GM23338 (cell line): ENCODE measurements at regions not wholly inside any gene's neighbourhood (a gene's known extent, or its start where the extent isn't known, plus 50 kb on each side); places are given as distances from the start of the nearest gene placed in this dataset.

Experiments
- ATAC-seq: fragments of 200-7000 bp; cut with Tn5 transposase; 3 replicates; pipeline ENCODE4 v1.9.1; 2020
- DNase-seq: peaks from one replicate; pipeline ENCODE4 v3.0.0-alpha.2; 2015; ENCODE audit warnings: low spot score
- H2AFZ ChIP-seq: fragments of 200-600 bp; sonication (generic); 2 replicates; pipeline ENCODE4 v1.8.0; 2016; ENCODE audit warnings: antibody characterized with exemption, mild to moderate bottlenecking, moderate library complexity
- H3F3A ChIP-seq: fragments of 200-600 bp; sonication (generic); replicated peaks from 2 replicates; pipeline ENCODE4 v1.8.0; 2017; ENCODE audit warnings: antibody characterized with exemption, mixed run types, low read depth
- H3K27ac ChIP-seq: fragments of 200-600 bp; sonication (generic); 2 replicates; pipeline ENCODE4 v1.6.1; 2016; ENCODE audit warnings: low read depth
- H3K27me3 ChIP-seq: fragments of 200-600 bp; sonication (generic); 2 replicates; pipeline ENCODE4 v1.8.0; 2016; ENCODE audit warnings: mild to moderate bottlenecking, mixed run types, moderate library complexity; ENCODE audit not compliant: insufficient read depth
- H3K36me3 ChIP-seq: fragments of 200-600 bp; sonication (generic); 2 replicates; pipeline ENCODE4 v1.8.0; 2016; ENCODE audit warnings: mild to moderate bottlenecking; ENCODE audit not compliant: insufficient read depth
- H3K4me1 ChIP-seq: fragments of 200-600 bp; sonication (generic); 2 replicates; pipeline ENCODE4 v1.8.0; 2016; ENCODE audit warnings: mild to moderate bottlenecking, moderate library complexity; ENCODE audit not compliant: insufficient read depth
- H3K4me2 ChIP-seq: fragments of 200-600 bp; sonication (generic); 2 replicates; pipeline ENCODE4 v1.7.1; 2017; ENCODE audit warnings: mixed run types
- H3K4me3 ChIP-seq: fragments of 200-600 bp; sonication (generic); 2 replicates; pipeline ENCODE4 v1.6.1; 2016; ENCODE audit warnings: mixed run types
- H3K79me2 ChIP-seq: fragments of 200-600 bp; sonication (generic); replicated peaks from 2 replicates; pipeline ENCODE4 v1.8.0; 2017; ENCODE audit warnings: mild to moderate bottlenecking; ENCODE audit not compliant: insufficient read depth
- H3K9me2 ChIP-seq: fragments of 200-600 bp; sonication (generic); 2 replicates; pipeline ENCODE4 v1.8.0; 2017; ENCODE audit not compliant: insufficient read depth
- H4K20me1 ChIP-seq: fragments of 200-600 bp; sonication (generic); replicated peaks from 2 replicates; pipeline ENCODE4 v1.8.0; 2017; ENCODE audit warnings: mild to moderate bottlenecking; ENCODE audit not compliant: insufficient read depth
- H3K27ac Mint-ChIP-seq: 2 replicates; pipeline ENCODE4 v1.8.0; 2020; ENCODE audit warnings: inconsistent platforms, mild to moderate bottlenecking, moderate library complexity, mixed read lengths
- H3K27me3 Mint-ChIP-seq: 3 replicates; pipeline ENCODE4 v1.8.0; 2022; ENCODE audit warnings: low read depth, mild to moderate bottlenecking, moderate library complexity, mixed read lengths, inconsistent platforms; ENCODE audit not compliant: insufficient read depth, poor library complexity
- H3K36me3 Mint-ChIP-seq: 3 replicates; pipeline ENCODE4 v1.8.0; 2021; ENCODE audit warnings: low read depth, mild to moderate bottlenecking, inconsistent platforms, moderate library complexity, mixed read lengths
- H3K4me1 Mint-ChIP-seq: 3 replicates; pipeline ENCODE4 v1.8.0; 2020; ENCODE audit warnings: mild to moderate bottlenecking, inconsistent platforms, mixed read lengths
- H3K4me3 Mint-ChIP-seq: 3 replicates; pipeline ENCODE4 v1.8.0; 2021; ENCODE audit warnings: moderate library complexity, mild to moderate bottlenecking, inconsistent platforms, mixed read lengths
- H3K9me3 Mint-ChIP-seq: 3 replicates; pipeline ENCODE4 v1.8.0; 2020; ENCODE audit warnings: moderate library complexity, mild to moderate bottlenecking, inconsistent platforms, mixed read lengths
- CREB1 ChIP-seq: fragments of 250-450 bp; sonication (Bioruptor Pico); IDR thresholded peaks from 2 replicates; pipeline ENCODE4 v1.5.0; 2020; ENCODE audit warnings: low read depth, mild to moderate bottlenecking, moderate library complexity
- EZH2 ChIP-seq: fragments of 200-600 bp; sonication (generic); IDR thresholded peaks from one replicate; pipeline ENCODE4 v1.8.0; 2017; ENCODE audit warnings: antibody characterized with exemption, mild to moderate bottlenecking, low read depth; ENCODE audit not compliant: unreplicated experiment
- EZH2phosphoT487 ChIP-seq: fragments of 200-600 bp; sonication (generic); IDR thresholded peaks from one replicate; pipeline ENCODE4 v1.8.1; 2018; ENCODE audit warnings: antibody characterized with exemption; ENCODE audit not compliant: unreplicated experiment
- JUNB ChIP-seq: IDR thresholded peaks from one replicate; pipeline ENCODE4 v1.6.1; 2016; ENCODE audit warnings: antibody characterized with exemption; ENCODE audit not compliant: unreplicated experiment
- NANOG ChIP-seq: IDR thresholded peaks from 2 replicates; pipeline ENCODE4 v1.6.1; 2016; ENCODE audit warnings: antibody characterized with exemption, borderline replicate concordance
- POLR2AphosphoS5 ChIP-seq: IDR thresholded peaks from 2 replicates; pipeline ENCODE4 v1.6.1; 2016; ENCODE audit warnings: antibody characterized with exemption, low read depth
- STAT1 ChIP-seq: IDR thresholded peaks from one replicate; pipeline ENCODE4 v1.6.1; 2016; ENCODE audit warnings: antibody characterized with exemption; ENCODE audit not compliant: unreplicated experiment
- ZNF114 ChIP-seq: fragments of 250-450 bp; sonication (Bioruptor Pico); IDR thresholded peaks from 2 replicates; pipeline ENCODE4 v1.5.0; 2020; ENCODE audit warnings: mild to moderate bottlenecking, moderate library complexity
- ZNF331 ChIP-seq: fragments of 250-450 bp; sonication (Bioruptor Pico); IDR thresholded peaks from 2 replicates; pipeline ENCODE4 v1.5.0; 2020; ENCODE audit warnings: low read depth, mild to moderate bottlenecking, moderate library complexity
- TF ChIP-seq, protein P1 (sequence below), 2 experiments: fragments of 200-600 bp in 1 of 2; sonication (generic) in 1 of 2; conservative IDR thresholded peaks; 2 replicates each; pipeline versions ENCODE4 v1.5.1 to v1.6.1; 2016 to 2017; ENCODE audit warnings: antibody characterized with exemption in 2 of 2, low read depth in 2 of 2, mild to moderate bottlenecking in 2 of 2, moderate library complexity in 1 of 2
- TF ChIP-seq, protein P2 (sequence below): fragments of 250-450 bp; sonication (Bioruptor Pico); IDR thresholded peaks from 2 replicates; pipeline ENCODE4 v1.5.0; 2020; ENCODE audit warnings: mild to moderate bottlenecking, moderate library complexity
- TF ChIP-seq, protein P3 (sequence below): IDR thresholded peaks from one replicate; pipeline ENCODE4 v1.6.1; 2018; ENCODE audit warnings: antibody characterized with exemption; ENCODE audit not compliant: unreplicated experiment
- TF ChIP-seq, protein P4 (sequence below): IDR thresholded peaks from 2 replicates; pipeline ENCODE4 v1.6.1; 2016; ENCODE audit warnings: antibody characterized with exemption

DNA sequence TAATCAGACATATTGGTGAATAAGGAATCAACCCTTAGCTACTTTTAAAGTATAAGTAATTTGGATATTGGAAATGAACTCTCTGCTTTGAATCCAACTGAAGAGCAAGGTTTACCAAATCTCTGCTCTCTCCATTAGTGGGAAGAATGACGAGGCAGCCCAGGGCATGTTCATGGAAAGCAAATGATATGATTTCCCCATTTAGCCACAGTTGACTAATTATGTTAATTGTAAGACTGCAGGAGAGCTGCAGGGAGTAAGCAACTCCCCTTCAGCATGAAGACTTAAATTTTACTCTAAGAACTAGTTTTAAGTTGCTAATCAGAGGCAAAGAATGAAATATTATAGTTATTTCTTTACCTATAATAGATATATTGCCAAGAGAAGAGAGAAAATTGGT, 194.3 kb upstream of the CD180 start:
- Histone ChIP-seq H3K27me3 (peaks cover 5% of the 10 kb centered on the region; the same call in 1 of the 2 replicates), H2AFZ (no peak overlapping the region), H3K4me1 (peaks cover 15% of the 10 kb centered on the region; the same call in 1 of the 2 replicates), H4K20me1 (no peaks in the 10 kb centered on the region), H3K36me3 (no peaks in the 10 kb centered on the region), H3K4me2 (no peak overlapping the region), H3K4me3 (no peak overlapping the region), H3K9me2 (no peaks in the 10 kb centered on the region), H3K27ac (no peak overlapping the region), H3K79me2 (no peaks in the 10 kb centered on the region), H3F3A (no peaks in the 10 kb centered on the region)
- no peaks in the 10 kb centered on the region for H3K9me3 Mint-ChIP-seq
- H3K36me3 Mint-ChIP-seq = no peaks in the 10 kb centered on the region
- H3K4me1 Mint-ChIP-seq = peaks cover 23% of the 10 kb centered on the region; the same call in 2 of the 3 replicates
- no peak for TF ChIP-seq ZNF331 (CRISPR knock-in tag)
- TF ChIP-seq CREB1 = no peak
- TF ChIP-seq, protein P1, sequence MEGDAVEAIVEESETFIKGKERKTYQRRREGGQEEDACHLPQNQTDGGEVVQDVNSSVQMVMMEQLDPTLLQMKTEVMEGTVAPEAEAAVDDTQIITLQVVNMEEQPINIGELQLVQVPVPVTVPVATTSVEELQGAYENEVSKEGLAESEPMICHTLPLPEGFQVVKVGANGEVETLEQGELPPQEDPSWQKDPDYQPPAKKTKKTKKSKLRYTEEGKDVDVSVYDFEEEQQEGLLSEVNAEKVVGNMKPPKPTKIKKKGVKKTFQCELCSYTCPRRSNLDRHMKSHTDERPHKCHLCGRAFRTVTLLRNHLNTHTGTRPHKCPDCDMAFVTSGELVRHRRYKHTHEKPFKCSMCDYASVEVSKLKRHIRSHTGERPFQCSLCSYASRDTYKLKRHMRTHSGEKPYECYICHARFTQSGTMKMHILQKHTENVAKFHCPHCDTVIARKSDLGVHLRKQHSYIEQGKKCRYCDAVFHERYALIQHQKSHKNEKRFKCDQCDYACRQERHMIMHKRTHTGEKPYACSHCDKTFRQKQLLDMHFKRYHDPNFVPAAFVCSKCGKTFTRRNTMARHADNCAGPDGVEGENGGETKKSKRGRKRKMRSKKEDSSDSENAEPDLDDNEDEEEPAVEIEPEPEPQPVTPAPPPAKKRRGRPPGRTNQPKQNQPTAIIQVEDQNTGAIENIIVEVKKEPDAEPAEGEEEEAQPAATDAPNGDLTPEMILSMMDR (conservative IDR thresholded peaks at IDR 0.05; ENCODE audit: low read depth in 2 of 2) = no peak
- TF ChIP-seq NANOG = no peak
- TF ChIP-seq ZNF114 (CRISPR knock-in tag) = no peak
- TF ChIP-seq, protein P2, sequence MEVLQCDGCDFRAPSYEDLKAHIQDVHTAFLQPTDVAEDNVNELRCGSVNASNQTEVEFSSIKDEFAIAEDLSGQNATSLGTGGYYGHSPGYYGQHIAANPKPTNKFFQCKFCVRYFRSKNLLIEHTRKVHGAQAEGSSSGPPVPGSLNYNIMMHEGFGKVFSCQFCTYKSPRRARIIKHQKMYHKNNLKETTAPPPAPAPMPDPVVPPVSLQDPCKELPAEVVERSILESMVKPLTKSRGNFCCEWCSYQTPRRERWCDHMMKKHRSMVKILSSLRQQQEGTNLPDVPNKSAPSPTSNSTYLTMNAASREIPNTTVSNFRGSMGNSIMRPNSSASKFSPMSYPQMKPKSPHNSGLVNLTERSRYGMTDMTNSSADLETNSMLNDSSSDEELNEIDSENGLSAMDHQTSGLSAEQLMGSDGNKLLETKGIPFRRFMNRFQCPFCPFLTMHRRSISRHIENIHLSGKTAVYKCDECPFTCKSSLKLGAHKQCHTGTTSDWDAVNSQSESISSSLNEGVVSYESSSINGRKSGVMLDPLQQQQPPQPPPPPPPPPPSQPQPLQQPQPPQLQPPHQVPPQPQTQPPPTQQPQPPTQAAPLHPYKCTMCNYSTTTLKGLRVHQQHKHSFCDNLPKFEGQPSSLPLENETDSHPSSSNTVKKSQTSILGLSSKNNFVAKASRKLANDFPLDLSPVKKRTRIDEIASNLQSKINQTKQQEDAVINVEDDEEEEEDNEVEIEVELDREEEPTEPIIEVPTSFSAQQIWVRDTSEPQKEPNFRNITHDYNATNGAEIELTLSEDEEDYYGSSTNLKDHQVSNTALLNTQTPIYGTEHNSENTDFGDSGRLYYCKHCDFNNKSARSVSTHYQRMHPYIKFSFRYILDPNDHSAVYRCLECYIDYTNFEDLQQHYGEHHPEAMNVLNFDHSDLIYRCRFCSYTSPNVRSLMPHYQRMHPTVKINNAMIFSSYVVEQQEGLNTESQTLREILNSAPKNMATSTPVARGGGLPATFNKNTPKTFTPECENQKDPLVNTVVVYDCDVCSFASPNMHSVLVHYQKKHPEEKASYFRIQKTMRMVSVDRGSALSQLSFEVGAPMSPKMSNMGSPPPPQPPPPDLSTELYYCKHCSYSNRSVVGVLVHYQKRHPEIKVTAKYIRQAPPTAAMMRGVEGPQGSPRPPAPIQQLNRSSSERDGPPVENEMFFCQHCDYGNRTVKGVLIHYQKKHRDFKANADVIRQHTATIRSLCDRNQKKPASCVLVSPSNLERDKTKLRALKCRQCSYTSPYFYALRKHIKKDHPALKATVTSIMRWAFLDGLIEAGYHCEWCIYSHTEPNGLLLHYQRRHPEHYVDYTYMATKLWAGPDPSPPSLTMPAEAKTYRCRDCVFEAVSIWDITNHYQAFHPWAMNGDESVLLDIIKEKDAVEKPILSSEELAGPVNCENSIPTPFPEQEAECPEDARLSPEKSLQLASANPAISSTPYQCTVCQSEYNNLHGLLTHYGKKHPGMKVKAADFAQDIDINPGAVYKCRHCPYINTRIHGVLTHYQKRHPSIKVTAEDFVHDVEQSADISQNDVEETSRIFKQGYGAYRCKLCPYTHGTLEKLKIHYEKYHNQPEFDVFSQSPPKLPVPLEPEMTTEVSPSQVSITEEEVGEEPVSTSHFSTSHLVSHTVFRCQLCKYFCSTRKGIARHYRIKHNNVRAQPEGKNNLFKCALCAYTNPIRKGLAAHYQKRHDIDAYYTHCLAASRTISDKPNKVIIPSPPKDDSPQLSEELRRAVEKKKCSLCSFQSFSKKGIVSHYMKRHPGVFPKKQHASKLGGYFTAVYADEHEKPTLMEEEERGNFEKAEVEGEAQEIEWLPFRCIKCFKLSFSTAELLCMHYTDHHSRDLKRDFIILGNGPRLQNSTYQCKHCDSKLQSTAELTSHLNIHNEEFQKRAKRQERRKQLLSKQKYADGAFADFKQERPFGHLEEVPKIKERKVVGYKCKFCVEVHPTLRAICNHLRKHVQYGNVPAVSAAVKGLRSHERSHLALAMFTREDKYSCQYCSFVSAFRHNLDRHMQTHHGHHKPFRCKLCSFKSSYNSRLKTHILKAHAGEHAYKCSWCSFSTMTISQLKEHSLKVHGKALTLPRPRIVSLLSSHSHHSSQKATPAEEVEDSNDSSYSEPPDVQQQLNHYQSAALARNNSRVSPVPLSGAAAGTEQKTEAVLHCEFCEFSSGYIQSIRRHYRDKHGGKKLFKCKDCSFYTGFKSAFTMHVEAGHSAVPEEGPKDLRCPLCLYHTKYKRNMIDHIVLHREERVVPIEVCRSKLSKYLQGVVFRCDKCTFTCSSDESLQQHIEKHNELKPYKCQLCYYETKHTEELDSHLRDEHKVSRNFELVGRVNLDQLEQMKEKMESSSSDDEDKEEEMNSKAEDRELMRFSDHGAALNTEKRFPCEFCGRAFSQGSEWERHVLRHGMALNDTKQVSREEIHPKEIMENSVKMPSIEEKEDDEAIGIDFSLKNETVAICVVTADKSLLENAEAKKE (CRISPR knock-in tag) = no peak
- TF ChIP-seq, protein P3, sequence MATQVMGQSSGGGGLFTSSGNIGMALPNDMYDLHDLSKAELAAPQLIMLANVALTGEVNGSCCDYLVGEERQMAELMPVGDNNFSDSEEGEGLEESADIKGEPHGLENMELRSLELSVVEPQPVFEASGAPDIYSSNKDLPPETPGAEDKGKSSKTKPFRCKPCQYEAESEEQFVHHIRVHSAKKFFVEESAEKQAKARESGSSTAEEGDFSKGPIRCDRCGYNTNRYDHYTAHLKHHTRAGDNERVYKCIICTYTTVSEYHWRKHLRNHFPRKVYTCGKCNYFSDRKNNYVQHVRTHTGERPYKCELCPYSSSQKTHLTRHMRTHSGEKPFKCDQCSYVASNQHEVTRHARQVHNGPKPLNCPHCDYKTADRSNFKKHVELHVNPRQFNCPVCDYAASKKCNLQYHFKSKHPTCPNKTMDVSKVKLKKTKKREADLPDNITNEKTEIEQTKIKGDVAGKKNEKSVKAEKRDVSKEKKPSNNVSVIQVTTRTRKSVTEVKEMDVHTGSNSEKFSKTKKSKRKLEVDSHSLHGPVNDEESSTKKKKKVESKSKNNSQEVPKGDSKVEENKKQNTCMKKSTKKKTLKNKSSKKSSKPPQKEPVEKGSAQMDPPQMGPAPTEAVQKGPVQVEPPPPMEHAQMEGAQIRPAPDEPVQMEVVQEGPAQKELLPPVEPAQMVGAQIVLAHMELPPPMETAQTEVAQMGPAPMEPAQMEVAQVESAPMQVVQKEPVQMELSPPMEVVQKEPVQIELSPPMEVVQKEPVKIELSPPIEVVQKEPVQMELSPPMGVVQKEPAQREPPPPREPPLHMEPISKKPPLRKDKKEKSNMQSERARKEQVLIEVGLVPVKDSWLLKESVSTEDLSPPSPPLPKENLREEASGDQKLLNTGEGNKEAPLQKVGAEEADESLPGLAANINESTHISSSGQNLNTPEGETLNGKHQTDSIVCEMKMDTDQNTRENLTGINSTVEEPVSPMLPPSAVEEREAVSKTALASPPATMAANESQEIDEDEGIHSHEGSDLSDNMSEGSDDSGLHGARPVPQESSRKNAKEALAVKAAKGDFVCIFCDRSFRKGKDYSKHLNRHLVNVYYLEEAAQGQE = no peak
- TF ChIP-seq POLR2AphosphoS5 = no peak
- TF ChIP-seq STAT1 = no peak
- TF ChIP-seq, protein P4, sequence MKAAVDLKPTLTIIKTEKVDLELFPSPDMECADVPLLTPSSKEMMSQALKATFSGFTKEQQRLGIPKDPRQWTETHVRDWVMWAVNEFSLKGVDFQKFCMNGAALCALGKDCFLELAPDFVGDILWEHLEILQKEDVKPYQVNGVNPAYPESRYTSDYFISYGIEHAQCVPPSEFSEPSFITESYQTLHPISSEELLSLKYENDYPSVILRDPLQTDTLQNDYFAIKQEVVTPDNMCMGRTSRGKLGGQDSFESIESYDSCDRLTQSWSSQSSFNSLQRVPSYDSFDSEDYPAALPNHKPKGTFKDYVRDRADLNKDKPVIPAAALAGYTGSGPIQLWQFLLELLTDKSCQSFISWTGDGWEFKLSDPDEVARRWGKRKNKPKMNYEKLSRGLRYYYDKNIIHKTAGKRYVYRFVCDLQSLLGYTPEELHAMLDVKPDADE = no peak
- TF ChIP-seq EZH2 = no peak
- no peak for TF ChIP-seq EZH2phosphoT487
- TF ChIP-seq JUNB = no peak
- H3K4me3 Mint-ChIP-seq = no peak overlapping the region
- no peak overlapping the region for H3K27ac Mint-ChIP-seq
- no peak for ATAC-seq
- no peak for DNase-seq
- no peaks in the 10 kb centered on the region for H3K27me3 Mint-ChIP-seq
